ENCODE measurements at regions not wholly inside any gene's neighbourhood (a gene's known extent, or its start where the extent isn't known, plus 50 kb on each side); places are given as distances from the start of the nearest gene placed in this dataset.

- Histone ChIP-seq H3K36me3 (replicated peaks in 1 of 2) (no peaks in the 10 kb centered on the region), H3K4me1 (replicated peaks in 1 of 2) (peaks cover 0 to 36% of the 10 kb centered on the region in 2 donors), H3K27ac (no peak overlapping the region), H3K27me3 (no peaks in the 10 kb centered on the region), H3K4me3 (no peak overlapping the region), H3K9me3 (replicated peaks in 1 of 3) (no peaks in the 10 kb centered on the region)
- WGBS, 4 donors, result 81 to 98% (median 96%) methylated on average over 1 of the region's 1 CpG
- intact Hi-C loops (cut with DNase I), result no loop called here
- no peak for DNase-seq
- TF ChIP-seq CTCF (IDR thresholded peaks at IDR 0.05) (no peak), POLR2A (IDR thresholded peaks at IDR 0.05) (no peak)
Measured at GRCh38 chr13:99063952-99064351, 86.1 kb upstream of the DOCK9 start.

- 63 to 77% (median 67%) methylated on average over 5 of the region's 5 CpGs for WGBS, 4 donors
- H3K36me3 ChIP-seq (replicated peaks in 1 of 2), result no peaks in the 10 kb centered on the region
- H3K27ac ChIP-seq, result no peak overlapping the region
- no peak for TF ChIP-seq CTCF (IDR thresholded peaks at IDR 0.05)
- no peak for TF ChIP-seq POLR2A (IDR thresholded peaks at IDR 0.05)
- DNase-seq, result no peak
- no peak overlapping the region for H3K4me3 ChIP-seq
- no peaks in the 10 kb centered on the region for H3K9me3 ChIP-seq (replicated peaks in 1 of 3)
- H3K4me1 ChIP-seq (replicated peaks in 1 of 2), result peaks cover 0 to 36% of the 10 kb centered on the region in 2 donors
- no peaks in the 10 kb centered on the region for H3K27me3 ChIP-seq
- intact Hi-C loops (cut with DNase I), result no loop called here
Measured at GRCh38 chr13:99064624-99065234, 86.9 kb upstream of the DOCK9 start.

GRCh38 chr13:99065235-99066015 is 87.6 kb upstream of the DOCK9 start:
- TF ChIP-seq CTCF (IDR thresholded peaks at IDR 0.05) (no peak), POLR2A (IDR thresholded peaks at IDR 0.05) (no peak)
- H3K27ac ChIP-seq, result no peak overlapping the region
- WGBS, 4 donors, result 90 to 96% (median 94%) methylated on average over 7 of the region's 7 CpGs

GRCh38 chr13:99066219-99066618 is 88.4 kb upstream of the DOCK9 start:
- H3K27me3 ChIP-seq, result no peaks in the 10 kb centered on the region
- no peaks in the 10 kb centered on the region for H3K9me3 ChIP-seq (replicated peaks in 1 of 3)
- intact Hi-C loops (cut with DNase I), result no loop called here
- no peak for DNase-seq
- no peak overlapping the region for H3K4me3 ChIP-seq
- no peaks in the 10 kb centered on the region for H3K36me3 ChIP-seq (replicated peaks in 1 of 2)
- 83 to 93% (median 92%) methylated on average over 1 of the region's 1 CpG for WGBS, 4 donors
- H3K4me1 ChIP-seq (replicated peaks in 1 of 2), result peaks cover 4 to 36% of the 10 kb centered on the region in 2 donors
- H3K27ac ChIP-seq, result no peak overlapping the region
- TF ChIP-seq CTCF (IDR thresholded peaks at IDR 0.05) (no peak), POLR2A (IDR thresholded peaks at IDR 0.05) (no peak)

More at GRCh38 chr13:99065235-99066015, 87.6 kb upstream of the DOCK9 start:
- no peak overlapping the region for H3K4me3 ChIP-seq
- peaks cover 0 to 36% of the 10 kb centered on the region in 2 donors for H3K4me1 ChIP-seq (replicated peaks in 1 of 2)
- H3K9me3 ChIP-seq (replicated peaks in 1 of 3), result no peaks in the 10 kb centered on the region
- intact Hi-C loops (cut with DNase I), result no loop called here
- no peaks in the 10 kb centered on the region for H3K36me3 ChIP-seq (replicated peaks in 1 of 2)
- DNase-seq, result no peak
- no peaks in the 10 kb centered on the region for H3K27me3 ChIP-seq

Data from adrenal gland (tissue), 9 donors.